HCT116 (cell line): ENCODE measurements at regions not wholly inside any gene's neighbourhood (a gene's known extent, or its start where the extent isn't known, plus 50 kb on each side); places are given as distances from the start of the nearest gene placed in this dataset.
"Not testable (repeated sequence)": the region's sequence is repeated elsewhere in the genome, so short reads cannot be mapped to it uniquely, and the experiment has no call there.

Source experiments
- ATAC-seq: fragments of 200-7000 bp; cut with Tn5 transposase; 2 replicates; pipeline ENCODE4 v1.9.1; 2020; ENCODE audit warnings: mild to moderate bottlenecking, moderate library complexity
- BruUV-seq: library from RNA; stranded (reverse); fragments of 400-500 nt; replicated peaks from 2 replicates; lab custom pipeline; 2021; lab: Mats Ljungman, UMichigan
- CTCF ChIA-PET: fragments of 300-600 bp; sonication (Branson Sonifier 250); formaldehyde crosslinking; loops from one replicate; lab custom pipeline; 2021; ENCODE audit warnings: antibody characterized with exemption; lab: Charles Lee
- POLR2A ChIA-PET: fragments of 300-600, 350-600 bp; sonication (Branson Sonifier 250); formaldehyde crosslinking; loops from one replicate; lab custom pipeline; 2021; ENCODE audit warnings: antibody characterized with exemption; lab: Charles Lee
- RAD21 ChIA-PET, 2 experiments: fragments of 300-600 bp; sonication (Branson Sonifier 250); formaldehyde crosslinking; loops; one replicate each; lab custom pipeline; 2023; ENCODE audit warnings: low total read pairs in 2 of 2; ENCODE audit not compliant: uncharacterized antibody in 2 of 2, unreplicated experiment in 2 of 2, low non-redundant PET in 1 of 2; lab: Charles Lee
- DNase-seq: peaks from one replicate; pipeline ENCODE4 v3.0.0-alpha.2; 2010; ENCODE audit warnings: low read depth, low spot score
- H2AFZ ChIP-seq: fragments of 200-600 bp; shearing (Covaris generic), sonication (generic); 2 replicates; pipeline ENCODE4 v1.6.1; 2017; ENCODE audit warnings: low read depth, mixed run types, mixed read lengths, antibody characterized with exemption, low read length; ENCODE audit not compliant: poor library complexity, severe bottlenecking
- H3K27ac ChIP-seq: 2 replicates; pipeline ENCODE4 v1.5.1; 2012; ENCODE audit warnings: low read depth, low read length
- H3K27me3 ChIP-seq: fragments of 200-600 bp; sonication (generic); 2 replicates; pipeline ENCODE4 v1.6.1; 2016; ENCODE audit warnings: mixed run types, low read length, mixed read lengths; ENCODE audit not compliant: insufficient read depth
- H3K36me3 ChIP-seq, 2 experiments: fragments of 200-500 bp in 1 of 2; fragments of 200-600 bp in 1 of 2; sonication (Bioruptor generic) in 1 of 2; sonication (generic) in 1 of 2; 2 replicates each; pipeline versions ENCODE4 v1.5.1 to v1.6.1; 2014 to 2016; ENCODE audit warnings: low read length in 2 of 2, inconsistent platforms in 1 of 2, mixed read lengths in 1 of 2, mixed run types in 1 of 2; ENCODE audit not compliant: insufficient read depth in 2 of 2, control insufficient read depth in 1 of 2
- H3K4me1 ChIP-seq, 2 experiments: fragments of 200-600 bp in 1 of 2; sonication (generic) in 1 of 2; 2 replicates each; pipeline versions ENCODE4 v1.5.1 to v1.6.1; 2012 to 2017; ENCODE audit warnings: low read length in 2 of 2, inconsistent platforms in 1 of 2, mild to moderate bottlenecking in 1 of 2, mixed read lengths in 1 of 2, mixed run types in 1 of 2, moderate library complexity in 1 of 2; ENCODE audit not compliant: insufficient read depth in 2 of 2, control insufficient read depth in 1 of 2
- H3K4me2 ChIP-seq: fragments of 200-600 bp; sonication (generic); 2 replicates; pipeline ENCODE4 v1.6.1; 2017; ENCODE audit warnings: mixed run types, low read length, mixed read lengths
- H3K4me3 ChIP-seq, 2 experiments: fragments of 200-600 bp in 1 of 2; sonication (generic) in 1 of 2; replicated peaks in 1 of 2; 2 replicates each; pipeline ENCODE4 v1.5.1; 2011 to 2016; ENCODE audit warnings: low read length in 2 of 2, control low read depth in 1 of 2, low read depth in 1 of 2, mild to moderate bottlenecking in 1 of 2, mixed read lengths in 1 of 2, mixed run types in 1 of 2
- H3K79me2 ChIP-seq: fragments of 200-600 bp; sonication (generic); 2 replicates; pipeline ENCODE4 v1.6.1; 2017; ENCODE audit warnings: mild to moderate bottlenecking, mixed run types, low read length, moderate library complexity, mixed read lengths; ENCODE audit not compliant: insufficient read depth
- H3K9ac ChIP-seq: fragments of 200-600 bp; sonication (generic); 2 replicates; pipeline ENCODE4 v1.6.1; 2016; ENCODE audit warnings: low read length, mixed read lengths
- H3K9me2 ChIP-seq: fragments of 200-600 bp; sonication (generic), shearing (Covaris generic); 2 replicates; pipeline ENCODE4 v1.6.1; 2017; ENCODE audit warnings: mixed run types, mild to moderate bottlenecking, moderate library complexity; ENCODE audit not compliant: insufficient read depth
- H3K9me3 ChIP-seq, 2 experiments: fragments of 200-500 bp in 1 of 2; fragments of 200-600 bp in 1 of 2; sonication (Bioruptor generic) in 1 of 2; sonication (generic) in 1 of 2; 2 replicates each; pipeline ENCODE4 v1.6.1; 2014 to 2017; ENCODE audit warnings: low read length in 2 of 2, mixed read lengths in 2 of 2, inconsistent platforms in 1 of 2, low read depth in 1 of 2, mild to moderate bottlenecking in 1 of 2, mixed run types in 1 of 2, moderate library complexity in 1 of 2; ENCODE audit not compliant: control insufficient read depth in 1 of 2, insufficient read depth in 1 of 2
- H4K20me1 ChIP-seq: fragments of 200-600 bp; sonication (generic), shearing (Covaris generic); 2 replicates; pipeline ENCODE4 v1.6.1; 2017; ENCODE audit warnings: mixed run types, mild to moderate bottlenecking, moderate library complexity; ENCODE audit not compliant: insufficient read depth
- ATF3 ChIP-seq: IDR thresholded peaks from 2 replicates; pipeline ENCODE4 v1.6.1; 2012
- CBX3 ChIP-seq: IDR thresholded peaks from 2 replicates; pipeline ENCODE4 v1.6.1; 2012; ENCODE audit warnings: low read depth
- CEBPB ChIP-seq: IDR thresholded peaks from 2 replicates; pipeline ENCODE4 v1.6.1; 2012; ENCODE audit warnings: low read depth
- FOSL1 ChIP-seq: IDR thresholded peaks from 2 replicates; pipeline ENCODE4 v1.6.1; 2012; ENCODE audit warnings: low read depth
- JUND ChIP-seq: IDR thresholded peaks from 2 replicates; pipeline ENCODE4 v1.6.1; 2012
- POLR2A ChIP-seq: IDR thresholded peaks from 2 replicates; pipeline ENCODE4 v1.7.0; 2011; ENCODE audit warnings: borderline replicate concordance; ENCODE audit not compliant: insufficient read depth, insufficient read length; ENCODE audit errors: extremely low read depth
- POLR2AphosphoS5 ChIP-seq: IDR thresholded peaks from 2 replicates; pipeline ENCODE4 v1.6.1; 2011; ENCODE audit warnings: mild to moderate bottlenecking, low read depth, low read length, moderate library complexity
- SIN3A ChIP-seq: IDR thresholded peaks from 2 replicates; pipeline ENCODE4 v1.6.1; 2012; ENCODE audit warnings: low read depth
- SP1 ChIP-seq: IDR thresholded peaks from 2 replicates; pipeline ENCODE4 v1.6.1; 2012; ENCODE audit warnings: low read depth
- SRF ChIP-seq: IDR thresholded peaks from 2 replicates; pipeline ENCODE4 v1.6.1; 2012; ENCODE audit warnings: low read depth
- TCF7L2 ChIP-seq: IDR thresholded peaks from 2 replicates; pipeline ENCODE4 v1.7.0; 2011; ENCODE audit warnings: borderline replicate concordance, inconsistent platforms; ENCODE audit not compliant: insufficient read depth, insufficient read length; ENCODE audit errors: extremely low read depth
- ZBTB33 ChIP-seq: IDR thresholded peaks from 2 replicates; pipeline ENCODE4 v1.6.1; 2011; ENCODE audit warnings: mild to moderate bottlenecking, low read length, moderate library complexity; ENCODE audit not compliant: insufficient replicate concordance; ENCODE audit errors: extremely low read depth
- ZNF274 ChIP-seq: fragments of 200-500 bp; sonication (Bioruptor generic); IDR thresholded peaks from 2 replicates; pipeline ENCODE4 v1.6.1; 2014; ENCODE audit warnings: mild to moderate bottlenecking, low read depth, low read length, inconsistent platforms
- intact Hi-C: fragments of 100-400 bp; cut with micrococcal nuclease; formaldehyde crosslinking; loops from 2 replicates; pipeline ENCODE4 v1.10.0; 2022

- POLR2A ChIA-PET: no interaction called here
- no peak overlapping the region for H2AFZ ChIP-seq
- CTCF ChIA-PET: no interaction called here
- no peak overlapping the region for H3K4me3 ChIP-seq
- intact Hi-C loops: no loop called here
- H3K79me2 ChIP-seq: no peaks in the 10 kb centered on the region
- H3K4me1 ChIP-seq: no peaks in the 10 kb centered on the region
- peaks cover 14 to 16% of the 10 kb centered on the region in 2 experiments; a peak in 3 of 4 replicates for H3K9me3 ChIP-seq
- no peak for ATAC-seq
- H3K27me3 ChIP-seq: no peaks in the 10 kb centered on the region
- BruUV-seq: no TSS peak
- H3K9me2 ChIP-seq: no peaks in the 10 kb centered on the region
- TF ChIP-seq TCF7L2 (no peak), JUND (no peak), POLR2AphosphoS5 (no peak), SRF (no peak), CEBPB (no peak), SIN3A (no peak), ZBTB33 (no peak), POLR2A (no peak)
- H3K36me3 ChIP-seq: no peaks in the 10 kb centered on the region
- H3K4me2 ChIP-seq: no peak overlapping the region
- no peak for DNase-seq
- no peak overlapping the region for H3K27ac ChIP-seq
- H3K9ac ChIP-seq: no peak overlapping the region
- H4K20me1 ChIP-seq: no peaks in the 10 kb centered on the region
- RAD21 ChIA-PET: no interaction called here
These were observed 1384.9 kb downstream of the CDH8 start for GRCh38 chr16:60651346-60651745.

GRCh38 chr16:60648290-60648689, 1387.9 kb downstream of the CDH8 start:
- Histone ChIP-seq H2AFZ (no peak overlapping the region), H3K4me1 (no peaks in the 10 kb centered on the region), H3K79me2 (no peaks in the 10 kb centered on the region)
- no TSS peak for BruUV-seq
- POLR2A ChIA-PET: no interaction called here
- DNase-seq: no peak
- TF ChIP-seq CBX3 (no peak), ZNF274 (no peak), FOSL1 (no peak), TCF7L2 (no peak), SP1 (no peak), SIN3A (no peak), JUND (no peak), ATF3 (no peak)
- TF ChIP-seq, all 23 proteins: peak for 0
- H3K9me2 ChIP-seq: no peaks in the 10 kb centered on the region
- intact Hi-C loops: no loop called here
- CTCF ChIA-PET: no interaction called here
- no peak overlapping the region for H3K4me2 ChIP-seq
- ATAC-seq: no peak
- no peaks in the 10 kb centered on the region for H4K20me1 ChIP-seq
- no peak overlapping the region for H3K9ac ChIP-seq
- peaks cover 19 to 27% of the 10 kb centered on the region in 2 experiments; a peak in 3 of 4 replicates for H3K9me3 ChIP-seq
- no peak overlapping the region for H3K27ac ChIP-seq
- RAD21 ChIA-PET: no interaction called here
- no peak overlapping the region for H3K4me3 ChIP-seq
- H3K36me3 ChIP-seq: no peaks in the 10 kb centered on the region
- no peaks in the 10 kb centered on the region for H3K27me3 ChIP-seq

- H3K79me2 ChIP-seq, RAD21 ChIA-PET, intact Hi-C loops: not testable (repeated sequence)
These were observed 1388.8 kb downstream of the CDH8 start for GRCh38 chr16:60647388-60647787.

More at GRCh38 chr16:60647388-60647787, 1388.8 kb downstream of the CDH8 start:
- H3K9ac ChIP-seq, H3K4me1 ChIP-seq, H4K20me1 ChIP-seq, H3K27me3 ChIP-seq, H3K36me3 ChIP-seq, H3K27ac ChIP-seq, H3K4me2 ChIP-seq, ATAC-seq, BruUV-seq, POLR2A ChIA-PET, H3K4me3 ChIP-seq, DNase-seq, H3K9me2 ChIP-seq, CTCF ChIA-PET, H2AFZ ChIP-seq: not testable (repeated sequence)
- H3K9me3 ChIP-seq: peaks cover 19 to 31% of the 10 kb centered on the region in 2 experiments; a peak in 3 of 4 replicates
